Activated CD8-positive, alpha-beta memory T cell treated with anti-CD3 and anti-CD28 coated beads, Interleukin-2, amount 10 ng/mL, durations not matched to agents 7 days and 5 days (primary cell): ENCODE measurements at regions not wholly inside any gene's neighbourhood (a gene's known extent, or its start where the extent isn't known, plus 50 kb on each side); places are given as distances from the start of the nearest gene placed in this dataset.
"Not testable (repeated sequence)": the region's sequence is repeated elsewhere in the genome, so short reads cannot be mapped to it uniquely, and the experiment has no call there.

Source experiments
- ATAC-seq: fragments of 150-1000 bp; cut with Tn5 transposase; one replicate; pipeline ENCODE4 v1.10.0; 2021; ENCODE audit warnings: moderate library complexity
- CTCF ChIA-PET: fragments of 350-600 bp; sonication (Branson Sonifier 250); formaldehyde crosslinking; loops from one replicate; lab custom pipeline; 2021; ENCODE audit warnings: antibody characterized with exemption; lab: Charles Lee
- DNase-seq: peaks from one replicate; pipeline ENCODE4 v3.0.0-alpha.2; 2020
- H3K27ac Mint-ChIP-seq: one replicate; pipeline ENCODE4 v1.8.0; 2021; ENCODE audit warnings: mild to moderate bottlenecking, mixed read lengths
- H3K27me3 Mint-ChIP-seq: one replicate; pipeline ENCODE4 v1.8.0; 2021; ENCODE audit warnings: mixed read lengths
- H3K36me3 Mint-ChIP-seq: one replicate; pipeline ENCODE4 v1.8.0; 2021; ENCODE audit warnings: mild to moderate bottlenecking, mixed read lengths
- H3K4me1 Mint-ChIP-seq: one replicate; pipeline ENCODE4 v1.8.0; 2021; ENCODE audit warnings: mixed read lengths
- H3K4me3 Mint-ChIP-seq: one replicate; pipeline ENCODE4 v1.8.0; 2021; ENCODE audit warnings: mild to moderate bottlenecking, moderate library complexity, mixed read lengths
- H3K9me3 Mint-ChIP-seq: one replicate; pipeline ENCODE4 v1.8.0; 2022; ENCODE audit warnings: low read depth, mixed read lengths

GRCh38 chr1:228936881-228937280 is 201.6 kb downstream of the RHOU start:
- DNase-seq, result no peak
- CTCF ChIA-PET, result interaction anchor here (0.7 kb wide), 1 partner anchor 290 kb away, joined by 4 read pairs; no protein-coding TSS in a partner anchor
- ATAC-seq, result no peak
- Mint-ChIP-seq H3K27me3 (peaks cover 19% of the 10 kb centered on the region), H3K4me1 (peaks cover 40% of the 10 kb centered on the region), H3K4me3 (no peak overlapping the region), H3K36me3 (no peaks in the 10 kb centered on the region), H3K27ac (no peak overlapping the region), H3K9me3 (no peaks in the 10 kb centered on the region)

DNA sequence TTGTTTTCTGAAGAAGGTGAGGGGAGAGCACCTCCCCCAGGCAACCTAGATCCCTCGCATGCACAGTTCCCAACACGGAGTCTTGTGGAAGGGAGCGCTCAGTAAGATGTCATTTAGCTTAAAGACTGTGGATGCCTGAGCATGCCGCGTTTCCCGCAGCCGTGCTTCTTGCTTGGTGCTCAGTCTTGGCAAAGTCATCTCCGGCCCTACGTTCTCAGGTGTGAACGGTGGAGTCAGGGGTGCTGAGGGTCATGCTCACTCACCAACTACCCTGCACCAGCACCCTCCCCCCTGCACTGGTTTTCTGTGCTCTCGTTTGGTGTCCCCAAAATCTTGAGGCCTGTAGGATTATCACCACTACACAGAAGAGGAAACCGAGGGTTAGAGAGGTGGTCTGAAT is 202.1 kb downstream of the RHOU start:
- Mint-ChIP-seq H3K4me1 (peaks cover 40% of the 10 kb centered on the region), H3K27ac (no peak overlapping the region), H3K36me3 (no peaks in the 10 kb centered on the region), H3K27me3 (peaks cover 17% of the 10 kb centered on the region), H3K4me3 (no peak overlapping the region), H3K9me3 (no peaks in the 10 kb centered on the region)
- ATAC-seq (no peak), DNase-seq (no peak)
- CTCF ChIA-PET, result interaction anchor here (1.3 to 1.4 kb wide), 2 partner anchors 8 to 290 kb away, joined by 3 read pairs; no protein-coding TSS in a partner anchor

DNA sequence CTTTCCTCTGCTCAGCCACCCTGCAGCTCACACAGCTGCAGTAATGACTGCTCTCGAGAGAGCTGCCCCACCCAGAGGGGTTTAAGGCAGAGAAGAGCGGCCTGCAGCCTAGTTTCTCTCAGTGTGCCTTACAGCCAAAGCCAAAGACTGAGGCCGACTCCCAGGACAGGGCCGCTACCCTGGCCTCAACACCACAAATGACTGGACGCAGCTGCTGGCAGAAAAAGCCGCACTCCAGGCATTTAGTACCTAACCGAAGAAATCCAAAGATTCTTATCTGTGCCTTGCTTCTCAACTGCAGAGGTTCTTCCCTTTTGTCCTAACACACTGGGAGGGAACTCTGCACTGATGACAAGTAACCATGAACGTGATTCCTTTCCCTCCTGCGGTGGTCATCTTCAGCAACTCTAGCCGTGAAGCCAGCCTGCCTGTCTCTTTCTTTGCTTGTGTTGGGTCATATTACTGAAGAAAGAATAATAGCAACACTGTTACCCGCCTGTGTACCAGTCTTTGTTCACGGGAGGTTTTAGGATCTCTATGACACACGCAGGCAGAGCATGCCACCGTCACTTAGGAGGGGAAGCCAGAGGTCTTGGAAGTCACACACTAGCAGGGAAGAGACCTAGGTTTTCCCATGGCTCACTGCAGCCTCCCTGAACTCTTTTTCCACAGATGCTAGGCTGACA is 202.7 kb downstream of the RHOU start:
- no peaks in the 10 kb centered on the region for H3K36me3 Mint-ChIP-seq
- H3K9me3 Mint-ChIP-seq, result no peaks in the 10 kb centered on the region
- DNase-seq (no peak), ATAC-seq (peak; percentile 35)
- H3K4me3 Mint-ChIP-seq, result no peak overlapping the region
- CTCF ChIA-PET, result interaction anchor here (1.1 to 1.4 kb wide), 3 partner anchors 9 to 289 kb away, joined by 3 read pairs; no protein-coding TSS in a partner anchor
- peaks cover 14% of the 10 kb centered on the region for H3K27me3 Mint-ChIP-seq
- peak overlapping the region; percentile 83 for H3K27ac Mint-ChIP-seq
- H3K4me1 Mint-ChIP-seq, result peaks cover 40% of the 10 kb centered on the region

GRCh38 chr1:228938537-228938901 is 203.2 kb downstream of the RHOU start:
- no peaks in the 10 kb centered on the region for H3K9me3 Mint-ChIP-seq
- peak overlapping the region; percentile 83 for H3K27ac Mint-ChIP-seq
- peak; percentile 82 for DNase-seq
- no peak overlapping the region for H3K4me3 Mint-ChIP-seq
- H3K27me3 Mint-ChIP-seq, result peaks cover 12% of the 10 kb centered on the region
- peak; percentile 91 for ATAC-seq
- H3K4me1 Mint-ChIP-seq, result peaks cover 40% of the 10 kb centered on the region
- CTCF ChIA-PET, result interaction anchor here (1.1 to 1.4 kb wide), 3 partner anchors 10 to 289 kb away, joined by 3 read pairs; no protein-coding TSS in a partner anchor
- no peaks in the 10 kb centered on the region for H3K36me3 Mint-ChIP-seq

DNA sequence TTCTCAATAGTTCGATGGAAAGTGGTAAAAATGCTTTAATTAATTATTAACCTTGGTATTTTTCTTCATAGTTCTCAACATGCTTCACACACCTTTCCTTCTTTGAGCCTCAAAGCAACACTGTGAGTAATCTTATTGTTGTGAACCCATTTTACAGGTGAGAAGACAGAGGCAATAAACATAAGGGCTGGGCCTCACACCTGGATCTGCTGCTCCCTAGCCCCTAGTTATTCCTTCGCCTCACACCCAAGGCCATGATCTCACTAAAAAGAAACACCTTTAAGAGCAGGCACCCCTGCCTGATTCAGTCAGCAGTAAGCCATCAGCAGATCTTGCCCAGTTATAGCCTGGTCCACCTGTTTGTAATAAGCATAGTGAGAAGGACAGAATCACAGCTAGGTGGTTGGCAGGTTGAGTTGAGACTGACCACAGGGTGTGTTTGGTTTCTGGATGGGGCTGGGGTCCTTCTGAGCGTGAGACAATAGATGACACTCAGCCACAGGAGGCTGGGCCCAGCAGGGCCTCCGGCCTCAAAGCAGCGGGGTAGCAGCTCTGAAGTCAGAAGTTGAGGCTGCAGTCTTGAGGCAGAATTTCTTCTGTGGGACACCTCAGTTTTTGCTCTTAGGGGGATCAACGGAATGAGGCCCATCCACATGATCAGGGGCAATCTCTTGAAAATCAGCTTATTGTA is 203.9 kb downstream of the RHOU start:
- CTCF ChIA-PET, result interaction anchor here (1.1 to 1.4 kb wide), 2 partner anchors 43 to 288 kb away, joined by 3 read pairs; no protein-coding TSS in a partner anchor
- no peak overlapping the region for H3K4me3 Mint-ChIP-seq
- H3K27ac Mint-ChIP-seq, result peak overlapping the region; percentile 83
- H3K9me3 Mint-ChIP-seq, result no peaks in the 10 kb centered on the region
- no peaks in the 10 kb centered on the region for H3K36me3 Mint-ChIP-seq
- no peak for ATAC-seq
- no peak for DNase-seq
- peaks cover 40% of the 10 kb centered on the region for H3K4me1 Mint-ChIP-seq
- peaks cover 7% of the 10 kb centered on the region for H3K27me3 Mint-ChIP-seq

GRCh38 chr1:228939881-228940392 is 204.7 kb downstream of the RHOU start:
- peaks cover 42% of the 10 kb centered on the region for H3K4me1 Mint-ChIP-seq
- H3K9me3 Mint-ChIP-seq, result no peaks in the 10 kb centered on the region

DNA sequence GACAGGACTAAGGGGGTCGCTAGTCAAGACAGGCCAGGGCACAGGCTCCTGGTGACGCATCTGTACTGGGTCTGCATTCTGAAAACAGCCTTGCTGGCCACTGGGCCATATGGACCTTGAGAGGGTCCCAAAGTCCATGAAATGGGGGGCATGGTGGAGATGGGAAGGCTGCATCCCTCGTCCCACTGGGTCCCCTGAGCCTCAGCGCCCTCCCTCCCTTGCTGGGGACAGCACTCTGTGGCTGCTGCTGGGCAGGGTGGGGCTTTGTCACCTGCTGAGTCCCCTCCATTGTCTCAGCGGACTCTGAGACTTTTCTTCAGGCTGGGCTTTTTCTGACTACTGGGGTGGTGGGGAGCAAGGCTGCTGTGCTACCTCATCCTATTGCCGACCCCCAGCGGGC is 205.2 kb downstream of the RHOU start:
- Mint-ChIP-seq H3K4me3 (no peak overlapping the region), H3K27ac (no peak overlapping the region), H3K9me3 (no peaks in the 10 kb centered on the region), H3K4me1 (peaks cover 45% of the 10 kb centered on the region), H3K36me3 (no peaks in the 10 kb centered on the region), H3K27me3 (peaks cover 5% of the 10 kb centered on the region)
- DNase-seq (no peak), ATAC-seq (no peak)
- CTCF ChIA-PET, result no interaction called here

More at GRCh38 chr1:228939881-228940392, 204.7 kb downstream of the RHOU start:
- CTCF ChIA-PET, result no interaction called here
- DNase-seq, result no peak
- peaks cover 5% of the 10 kb centered on the region for H3K27me3 Mint-ChIP-seq
- no peaks in the 10 kb centered on the region for H3K36me3 Mint-ChIP-seq
- ATAC-seq, result no peak
- no peak overlapping the region for H3K4me3 Mint-ChIP-seq
- no peak overlapping the region for H3K27ac Mint-ChIP-seq

DNA sequence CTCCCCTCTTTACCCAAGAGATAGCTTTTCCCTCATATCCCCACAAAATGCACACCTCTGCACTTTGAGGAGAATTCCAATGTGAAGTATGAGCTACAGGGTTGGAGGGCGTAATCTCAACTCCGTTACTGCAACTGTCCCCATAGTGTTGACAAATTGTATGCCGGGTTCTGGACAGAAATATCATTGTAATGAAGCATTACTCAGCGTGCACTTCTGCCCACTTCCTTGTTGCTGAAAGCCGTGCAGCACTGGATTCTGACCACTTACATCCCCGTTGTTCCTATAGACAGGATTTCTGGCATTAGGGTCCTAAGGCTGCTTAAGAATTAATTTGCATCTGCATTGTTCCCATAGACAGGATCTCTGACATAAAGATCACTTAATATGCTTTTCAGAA is 205.6 kb downstream of the RHOU start:
- DNase-seq (no peak), ATAC-seq (no peak)
- H3K27me3 Mint-ChIP-seq, result peaks cover 5% of the 10 kb centered on the region
- no peaks in the 10 kb centered on the region for H3K36me3 Mint-ChIP-seq
- no peak overlapping the region for H3K4me3 Mint-ChIP-seq
- H3K9me3 Mint-ChIP-seq, result no peaks in the 10 kb centered on the region
- peaks cover 42% of the 10 kb centered on the region for H3K4me1 Mint-ChIP-seq
- CTCF ChIA-PET, result no interaction called here
- H3K27ac Mint-ChIP-seq, result no peak overlapping the region

DNA sequence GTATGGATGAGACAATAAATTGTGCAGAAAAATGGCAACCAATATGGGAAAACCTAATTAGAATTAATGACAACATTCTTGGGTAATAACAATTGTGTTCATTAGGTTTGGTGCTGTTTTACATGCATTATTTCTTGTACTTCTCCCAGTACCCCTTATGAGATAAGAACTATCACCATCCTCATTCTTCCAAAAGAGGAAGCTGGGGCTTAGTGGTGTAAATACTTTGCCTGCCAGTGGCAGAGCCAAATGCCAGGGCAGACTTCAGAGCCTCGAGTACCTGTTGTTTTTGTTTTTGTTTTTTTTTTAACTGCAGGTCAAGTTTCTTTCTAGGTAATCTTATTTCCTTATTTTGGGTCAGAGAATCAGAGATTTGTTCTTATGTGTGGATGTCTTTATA is 206.4 kb downstream of the RHOU start:
- no peak for ATAC-seq
- CTCF ChIA-PET, result no interaction called here
- no peak overlapping the region for H3K27ac Mint-ChIP-seq
- H3K4me1 Mint-ChIP-seq, result peaks cover 36% of the 10 kb centered on the region
- no peaks in the 10 kb centered on the region for H3K9me3 Mint-ChIP-seq
- no peak overlapping the region for H3K4me3 Mint-ChIP-seq
- H3K36me3 Mint-ChIP-seq, result no peaks in the 10 kb centered on the region
- DNase-seq, result no peak
- H3K27me3 Mint-ChIP-seq, result peaks cover 5% of the 10 kb centered on the region

DNA sequence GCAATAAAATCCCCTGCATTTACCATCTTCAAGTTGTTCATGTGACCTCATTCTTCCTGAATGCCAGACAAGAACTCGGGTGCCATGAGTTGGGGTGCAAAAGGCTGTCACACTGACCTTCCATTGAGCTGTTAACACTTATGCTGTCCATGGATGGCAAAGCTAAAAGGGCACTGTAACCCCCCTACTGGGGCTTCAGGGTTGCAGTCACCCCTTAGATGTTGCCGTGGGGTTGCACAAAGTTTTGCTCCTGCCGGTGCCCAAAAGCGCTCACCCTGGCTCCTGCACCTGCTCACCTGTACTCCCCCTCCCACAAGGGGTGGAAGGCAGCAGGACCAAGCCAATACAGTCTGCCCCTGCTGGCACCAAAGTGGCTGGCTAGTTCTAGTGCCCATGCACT is 208.2 kb downstream of the RHOU start:
- CTCF ChIA-PET, result no interaction called here
- H3K4me1 Mint-ChIP-seq, result peaks cover 20% of the 10 kb centered on the region
- ATAC-seq (no peak), DNase-seq (peak; percentile 37)
- H3K36me3 Mint-ChIP-seq, result no peaks in the 10 kb centered on the region
- H3K4me3 Mint-ChIP-seq, result no peak overlapping the region
- no peak overlapping the region for H3K27ac Mint-ChIP-seq
- no peaks in the 10 kb centered on the region for H3K9me3 Mint-ChIP-seq
- peaks cover 5% of the 10 kb centered on the region for H3K27me3 Mint-ChIP-seq

GRCh38 chr1:228944296-228944695 is 209.0 kb downstream of the RHOU start:
- H3K9me3 Mint-ChIP-seq, result no peaks in the 10 kb centered on the region
- H3K4me3 Mint-ChIP-seq, result no peak overlapping the region
- no peak overlapping the region for H3K27ac Mint-ChIP-seq
- DNase-seq (no peak), ATAC-seq (no peak)
- H3K36me3 Mint-ChIP-seq, result no peaks in the 10 kb centered on the region
- H3K27me3 Mint-ChIP-seq, result peaks cover 5% of the 10 kb centered on the region
- CTCF ChIA-PET, result no interaction called here
- peaks cover 11% of the 10 kb centered on the region for H3K4me1 Mint-ChIP-seq

DNA sequence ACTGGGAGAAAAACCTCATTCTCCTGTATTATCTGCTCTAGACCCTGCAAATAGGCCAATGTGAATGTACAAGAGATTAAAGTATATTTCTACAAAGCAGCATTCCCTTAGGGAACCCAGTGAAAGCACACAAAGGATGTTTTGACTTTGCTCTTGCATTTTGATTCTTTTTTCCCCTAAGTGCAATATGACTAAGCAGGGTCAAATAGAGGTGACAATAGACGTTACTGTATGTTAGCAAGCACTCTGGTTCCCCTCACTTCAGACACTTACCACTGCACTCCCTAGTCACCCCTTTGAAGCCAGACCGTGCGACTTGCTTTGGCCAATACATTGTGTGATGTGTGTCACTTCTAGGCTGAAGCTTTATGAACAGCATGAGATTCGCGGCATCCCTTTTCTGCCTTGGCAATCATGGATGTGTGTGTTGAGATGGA is 209.7 kb downstream of the RHOU start:
- peak; percentile 51 for ATAC-seq
- Mint-ChIP-seq H3K9me3 (no peaks in the 10 kb centered on the region), H3K36me3 (no peaks in the 10 kb centered on the region), H3K4me3 (no peak overlapping the region), H3K27me3 (peaks cover 5% of the 10 kb centered on the region), H3K27ac (no peak overlapping the region), H3K4me1 (peaks cover 5% of the 10 kb centered on the region)
- no peak for DNase-seq
- CTCF ChIA-PET, result no interaction called here

DNA sequence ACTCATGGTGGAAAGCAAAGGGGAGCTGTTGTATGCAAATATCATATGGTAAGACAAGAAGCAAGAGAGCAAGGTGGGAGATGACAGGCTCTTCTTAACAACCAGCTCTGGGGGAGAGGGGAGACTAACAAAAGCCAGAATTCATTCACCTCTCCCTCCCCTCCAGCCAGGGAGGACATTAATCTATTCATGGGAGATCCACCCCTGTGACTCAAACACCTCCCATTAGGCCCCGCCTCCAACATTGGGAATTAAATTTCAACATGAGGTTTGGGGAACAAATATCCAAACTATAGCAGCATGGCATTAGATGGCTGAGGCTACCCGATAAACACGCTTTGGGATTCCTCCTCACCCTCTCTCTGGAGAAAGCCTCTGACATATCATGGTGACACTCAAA is 210.6 kb downstream of the RHOU start:
- Mint-ChIP-seq H3K4me3 (no peak overlapping the region), H3K9me3 (no peaks in the 10 kb centered on the region), H3K27ac (no peak overlapping the region), H3K36me3 (no peaks in the 10 kb centered on the region), H3K4me1 (peaks cover 5% of the 10 kb centered on the region), H3K27me3 (peaks cover 5% of the 10 kb centered on the region)
- ATAC-seq (no peak), DNase-seq (no peak)
- CTCF ChIA-PET, result no interaction called here

DNA sequence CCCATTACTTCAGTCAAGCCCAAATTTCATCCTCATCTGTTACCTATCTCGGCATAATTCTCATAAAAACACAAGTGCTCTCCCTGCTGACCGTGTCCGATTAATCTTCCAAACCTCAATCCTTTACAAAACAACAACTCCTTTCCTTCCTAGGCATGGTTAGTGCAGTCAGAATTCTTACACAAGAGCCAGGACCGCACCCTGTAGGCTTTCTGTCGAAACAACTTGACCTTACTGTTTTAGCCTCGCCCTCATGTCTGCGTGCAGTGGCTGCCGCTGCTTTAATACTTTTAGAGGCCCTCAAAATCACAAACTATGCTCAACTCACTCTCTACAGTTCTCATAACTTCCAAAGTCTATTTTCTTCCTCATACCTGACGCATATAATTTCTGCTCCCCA is 214.3 kb downstream of the RHOU start:
- H3K9me3 Mint-ChIP-seq, ATAC-seq, DNase-seq, H3K27ac Mint-ChIP-seq, CTCF ChIA-PET, H3K4me1 Mint-ChIP-seq, H3K4me3 Mint-ChIP-seq, H3K36me3 Mint-ChIP-seq, H3K27me3 Mint-ChIP-seq: not testable (repeated sequence)
